HEK293 (cell line): ENCODE measurements at regions not wholly inside any gene's neighbourhood (a gene's known extent, or its start where the extent isn't known, plus 50 kb on each side); places are given as distances from the start of the nearest gene placed in this dataset.

Source experiments
- CTCF ChIA-PET: fragments of 350-600 bp; formaldehyde crosslinking; extraction: SDS; loops from one replicate; lab custom pipeline; 2021; ENCODE audit warnings: antibody characterized with exemption; lab: Yijun Ruan, JAX
- POLR2A ChIA-PET: fragments of 300-600 bp; formaldehyde crosslinking; extraction: SDS; loops from one replicate; lab custom pipeline; 2020; ENCODE audit warnings: antibody characterized with exemption, inconsistent platforms; lab: Yijun Ruan, JAX
- H3K27ac ChIP-seq: fragments of 200-500 bp; sonication (Bioruptor generic); 2 replicates; pipeline ENCODE4 v1.5.1; 2014; ENCODE audit warnings: low read depth, low read length, control low read depth, inconsistent platforms; ENCODE audit errors: extremely low read depth
- H3K36me3 ChIP-seq, 2 experiments: fragments of 200-500 bp in 1 of 2; sonication (Bioruptor generic) in 1 of 2; 1 replicate in 1 of 2; 2 replicates in 1 of 2; pipeline ENCODE4 v1.5.1; 2014 to 2017; ENCODE audit warnings: inconsistent platforms in 2 of 2, low read length in 2 of 2; ENCODE audit not compliant: control insufficient read depth in 2 of 2, insufficient read depth in 1 of 2
- H3K4me1 ChIP-seq: fragments of 200-500 bp; sonication (Bioruptor generic); 2 replicates; pipeline ENCODE4 v1.5.1; 2014; ENCODE audit warnings: mild to moderate bottlenecking, low read length, inconsistent platforms; ENCODE audit not compliant: control insufficient read depth, insufficient read depth
- H3K4me3 ChIP-seq: 2 replicates; pipeline ENCODE4 v1.5.1; 2011; ENCODE audit warnings: low read depth, mild to moderate bottlenecking, control low read depth, low read length, moderate library complexity
- H3K9me3 ChIP-seq: fragments of 200-500 bp; sonication (Bioruptor generic); 2 replicates; pipeline ENCODE4 v1.5.1; 2014; ENCODE audit warnings: low read depth, low read length, inconsistent platforms; ENCODE audit not compliant: control insufficient read depth, insufficient read depth
- GLI4 ChIP-seq: fragments of 450-650 bp; formaldehyde crosslinking; IDR thresholded peaks from 2 replicates; pipeline ENCODE4 v1.5.1; 2016; ENCODE audit warnings: missing biosample characterization, missing genetic modification characterization
- HOXD13 ChIP-seq: sonication (generic); formaldehyde crosslinking; IDR thresholded peaks from 2 replicates; pipeline ENCODE4 v1.8.0; 2022; ENCODE audit warnings: missing genetic modification reagents, borderline replicate concordance
- KLF8 ChIP-seq: fragments of 450-650 bp; formaldehyde crosslinking; IDR thresholded peaks from 2 replicates; pipeline ENCODE4 v1.5.1; 2016; ENCODE audit warnings: missing biosample characterization, missing genetic modification characterization
- MYNN ChIP-seq: fragments of 450-650 bp; formaldehyde crosslinking; IDR thresholded peaks from 2 replicates; pipeline ENCODE4 v1.5.1; 2016; ENCODE audit warnings: missing biosample characterization, missing genetic modification characterization, borderline replicate concordance
- PRDM1 ChIP-seq: fragments of 450-650 bp; formaldehyde crosslinking; IDR thresholded peaks from 2 replicates; pipeline ENCODE4; 2016; ENCODE audit warnings: missing biosample characterization, missing genetic modification characterization
- PRDM4 ChIP-seq: fragments of 450-650 bp; formaldehyde crosslinking; IDR thresholded peaks from 2 replicates; pipeline ENCODE4 v1.5.1; 2017; ENCODE audit warnings: missing biosample characterization, missing genetic modification characterization
- TSHZ1 ChIP-seq: fragments of 450-650 bp; formaldehyde crosslinking; IDR thresholded peaks from 2 replicates; pipeline ENCODE4 v1.5.1; 2016; ENCODE audit warnings: missing biosample characterization, missing genetic modification characterization, borderline replicate concordance
- ZBTB21 ChIP-seq: fragments of 450-650 bp; formaldehyde crosslinking; IDR thresholded peaks from 2 replicates; pipeline ENCODE4 v1.5.1; 2017; ENCODE audit warnings: missing biosample characterization, missing genetic modification characterization
- ZNF121 ChIP-seq: fragments of 450-650 bp; formaldehyde crosslinking; IDR thresholded peaks from 2 replicates; pipeline ENCODE4 v1.5.1; 2016; ENCODE audit warnings: missing biosample characterization, missing genetic modification characterization
- ZNF140 ChIP-seq: fragments of 450-650 bp; formaldehyde crosslinking; IDR thresholded peaks from 2 replicates; pipeline ENCODE4 v1.5.1; 2016; ENCODE audit warnings: missing biosample characterization, missing genetic modification characterization
- ZNF155 ChIP-seq: fragments of 450-650 bp; formaldehyde crosslinking; IDR thresholded peaks from 2 replicates; pipeline ENCODE4 v1.5.1; 2016; ENCODE audit warnings: missing biosample characterization, missing genetic modification characterization
- ZNF169 ChIP-seq: fragments of 450-650 bp; formaldehyde crosslinking; IDR thresholded peaks from 2 replicates; pipeline ENCODE4 v1.5.1; 2016; ENCODE audit warnings: missing biosample characterization, missing genetic modification characterization
- ZNF19 ChIP-seq: fragments of 450-650 bp; formaldehyde crosslinking; IDR thresholded peaks from 2 replicates; pipeline ENCODE4; 2016; ENCODE audit warnings: missing biosample characterization, missing genetic modification characterization, low read depth
- ZNF211 ChIP-seq: fragments of 450-650 bp; formaldehyde crosslinking; IDR thresholded peaks from 2 replicates; pipeline ENCODE4 v1.5.1; 2016; ENCODE audit warnings: low read depth, missing biosample characterization, missing genetic modification characterization
- ZNF223 ChIP-seq: fragments of 450-650 bp; formaldehyde crosslinking; IDR thresholded peaks from 2 replicates; pipeline ENCODE4 v1.5.1; 2016; ENCODE audit warnings: missing biosample characterization, missing genetic modification characterization
- ZNF37A ChIP-seq: fragments of 450-650 bp; IDR thresholded peaks from 2 replicates; pipeline ENCODE4 v1.5.1; 2018; ENCODE audit warnings: missing biosample characterization, missing genetic modification characterization
- ZNF580 ChIP-seq: fragments of 450-650 bp; formaldehyde crosslinking; IDR thresholded peaks from 2 replicates; pipeline ENCODE4 v1.5.1; 2016; ENCODE audit warnings: missing biosample characterization, missing genetic modification characterization
- ZNF626 ChIP-seq: fragments of 450-650 bp; sonication (Bioruptor Pico); formaldehyde crosslinking; IDR thresholded peaks from 2 replicates; pipeline ENCODE4 v1.5.1; 2018; ENCODE audit warnings: missing biosample characterization, missing genetic modification characterization, inconsistent platforms
- ZNF660 ChIP-seq: fragments of 450-650 bp; IDR thresholded peaks from 2 replicates; pipeline ENCODE4 v1.5.1; 2018; ENCODE audit warnings: missing biosample characterization, mild to moderate bottlenecking, missing genetic modification characterization
- ZNF670 ChIP-seq: fragments of 450-650 bp; formaldehyde crosslinking; IDR thresholded peaks from 2 replicates; pipeline ENCODE4 v1.5.1; 2016; ENCODE audit warnings: missing biosample characterization, missing genetic modification characterization, low read depth
- ZNF837 ChIP-seq: fragments of 450-650 bp; formaldehyde crosslinking; IDR thresholded peaks from 2 replicates; pipeline ENCODE4 v1.5.1; 2016; ENCODE audit warnings: missing biosample characterization, missing genetic modification characterization
- ZSCAN5A ChIP-seq: fragments of 450-650 bp; formaldehyde crosslinking; IDR thresholded peaks from 2 replicates; pipeline ENCODE4 v1.5.1; 2016; ENCODE audit warnings: missing biosample characterization, missing genetic modification characterization
- ZXDB ChIP-seq: fragments of 450-650 bp; formaldehyde crosslinking; IDR thresholded peaks from 2 replicates; pipeline ENCODE4 v1.5.1; 2016; ENCODE audit warnings: missing biosample characterization, missing genetic modification characterization

- ChIA-PET POLR2A (no interaction called here), CTCF (interaction anchor here (0.5 to 0.6 kb wide), 2 partner anchors 287 to 793 kb away, joined by 3 read pairs; no protein-coding TSS in a partner anchor)
Observed at GRCh38 chr6:77173472-77174074, 289.7 kb downstream of the HTR1B start.

GRCh38 chr6:77172578-77172977, 290.7 kb downstream of the HTR1B start:
- H3K9me3 ChIP-seq: no peaks in the 10 kb centered on the region
- no peak overlapping the region for H3K27ac ChIP-seq
- no peaks in the 10 kb centered on the region for H3K36me3 ChIP-seq
- no peak overlapping the region for H3K4me3 ChIP-seq
- ChIA-PET POLR2A (no interaction called here), CTCF (no interaction called here)
- H3K4me1 ChIP-seq: no peaks in the 10 kb centered on the region
- TF ChIP-seq ZXDB (tag by site-specific recombination) (no peak), ZNF670 (tag by site-specific recombination) (no peak), GLI4 (tag by site-specific recombination) (no peak), ZNF155 (tag by site-specific recombination) (no peak), ZNF121 (tag by site-specific recombination) (no peak), KLF8 (tag by site-specific recombination) (no peak), ZNF223 (no peak), ZNF660 (tag by site-specific recombination) (no peak), ZNF19 (tag by site-specific recombination) (no peak), ZNF169 (no peak), HOXD13 (no peak), ZNF140 (no peak), ZNF37A (tag by site-specific recombination) (no peak), PRDM1 (no peak), PRDM4 (tag by site-specific recombination) (no peak), ZNF837 (tag by site-specific recombination) (no peak)

More at GRCh38 chr6:77173472-77174074, 289.7 kb downstream of the HTR1B start:
- H3K36me3 ChIP-seq: no peaks in the 10 kb centered on the region
- no peaks in the 10 kb centered on the region for H3K9me3 ChIP-seq
- no peaks in the 10 kb centered on the region for H3K4me1 ChIP-seq
- no peak overlapping the region for H3K27ac ChIP-seq
- TF ChIP-seq ZSCAN5A: no peak
- no peak for TF ChIP-seq ZNF580 (tag by site-specific recombination)
- TF ChIP-seq MYNN: no peak
- TF ChIP-seq ZBTB21 (tag by site-specific recombination): no peak
- no peak for TF ChIP-seq PRDM1
- no peak for TF ChIP-seq ZNF626 (tag by site-specific recombination)
- TF ChIP-seq KLF8 (tag by site-specific recombination): no peak
- no peak for TF ChIP-seq TSHZ1
- no peak for TF ChIP-seq ZNF211 (tag by site-specific recombination)
- TF ChIP-seq, all 188 proteins: peak for 0
- no peak overlapping the region for H3K4me3 ChIP-seq
